HepG2 (cell line): ENCODE measurements at regions not wholly inside any gene's neighbourhood (a gene's known extent, or its start where the extent isn't known, plus 50 kb on each side); places are given as distances from the start of the nearest gene placed in this dataset.

Source experiments
- ATAC-seq: fragments of 200-7000 bp; cut with Tn5 transposase; 3 replicates; pipeline ENCODE4 v1.9.1; 2020; ENCODE audit warnings: mild to moderate bottlenecking, moderate library complexity
- BruUV-seq: library from RNA; stranded (reverse); fragments of 400-500 nt; replicated peaks from 2 replicates; lab custom pipeline; 2021; lab: Mats Ljungman, UMichigan
- CTCF ChIA-PET: fragments of 300-600 bp; formaldehyde crosslinking; extraction: SDS; loops from one replicate; lab custom pipeline; 2021; ENCODE audit warnings: low total read pairs, inconsistent platforms, low intra/inter-chr PET ratio; lab: Yijun Ruan, JAX
- POLR2A ChIA-PET: fragments of 350-600 bp; sonication (Branson Sonifier 250); formaldehyde crosslinking; loops from one replicate; lab custom pipeline; 2020; ENCODE audit warnings: antibody characterized with exemption, inconsistent platforms; lab: Yijun Ruan, JAX
- DNase-seq: peaks from one replicate; pipeline ENCODE4 v3.0.0-alpha.2; 2015; ENCODE audit warnings: low spot score
- FAIRE-seq: peaks from 3 replicates; lab custom pipeline; 2011; peaks lifted over from hg19 to GRCh38; lab: Jason Lieb, UNC
- H2AFZ ChIP-seq: one replicate; pipeline ENCODE4 v1.6.1; 2011; ENCODE audit warnings: low read length, inconsistent platforms
- H3K27ac ChIP-seq: fragments of 300-600 bp; 3 replicates; pipeline ENCODE4 v1.8.0; 2011; ENCODE audit warnings: mixed run types, mild to moderate bottlenecking, mixed read lengths, low read length, inconsistent platforms; ENCODE audit not compliant: insufficient read depth; ENCODE audit errors: extremely low read length
- H3K27me3 ChIP-seq, 2 experiments: fragments of 200-600 bp in 1 of 2; 2 replicates in 1 of 2; 3 replicates in 1 of 2; pipeline versions ENCODE4 v1.6.0 to v1.8.0; 2011; ENCODE audit warnings: low read length in 2 of 2, mild to moderate bottlenecking in 2 of 2, moderate library complexity in 2 of 2, inconsistent platforms in 1 of 2; ENCODE audit not compliant: insufficient read depth in 2 of 2, control insufficient read depth in 1 of 2
- H3K36me3 ChIP-seq, 2 experiments: fragments of 200-600 bp in 1 of 2; replicated peaks in 1 of 2; 2 replicates in 1 of 2; 3 replicates in 1 of 2; pipeline versions ENCODE4 v1.5.1 to v1.8.0; 2011; ENCODE audit warnings: low read length in 2 of 2, inconsistent platforms in 1 of 2; ENCODE audit not compliant: insufficient read depth in 2 of 2, control insufficient read depth in 1 of 2
- H3K4me1 ChIP-seq: 2 replicates; pipeline ENCODE4 v1.5.1; 2012; ENCODE audit warnings: low read length, inconsistent platforms; ENCODE audit not compliant: insufficient read depth
- H3K4me2 ChIP-seq: 2 replicates; pipeline ENCODE4 v1.6.0; 2011; ENCODE audit warnings: low read depth, low read length, inconsistent platforms
- H3K4me3 ChIP-seq, 3 experiments: fragments of 200-600 bp in 1 of 3; sonication (generic), shearing (Covaris generic) in 1 of 3; replicated peaks in 1 of 3; 2 replicates each; pipeline ENCODE4 v1.5.1; 2011 to 2016; ENCODE audit warnings: low read length in 3 of 3, inconsistent platforms in 2 of 3, low read depth in 2 of 3, mild to moderate bottlenecking in 2 of 3, control low read depth in 1 of 3, mixed read lengths in 1 of 3; ENCODE audit not compliant: insufficient read depth in 1 of 3
- H3K79me2 ChIP-seq: one replicate; pipeline ENCODE4 v1.6.1; 2011; ENCODE audit warnings: low read length, inconsistent platforms; ENCODE audit not compliant: insufficient read depth
- H3K9ac ChIP-seq: 2 replicates; pipeline ENCODE4 v1.6.0; 2011; ENCODE audit warnings: mild to moderate bottlenecking, low read depth, low read length, inconsistent platforms; ENCODE audit not compliant: insufficient read depth
- H3K9me3 ChIP-seq: 2 replicates; pipeline ENCODE4 v1.5.1; 2012; ENCODE audit warnings: mild to moderate bottlenecking, low read length
- H4K20me1 ChIP-seq: 2 replicates; pipeline ENCODE4 v1.6.0; 2011; ENCODE audit warnings: inconsistent platforms, mild to moderate bottlenecking, low read length, moderate library complexity; ENCODE audit not compliant: insufficient read depth
- AHDC1 ChIP-seq: sonication (generic); formaldehyde crosslinking; IDR thresholded peaks from 2 replicates; pipeline ENCODE4 v1.5.1; 2020; ENCODE audit warnings: mild to moderate bottlenecking, missing genetic modification reagents, borderline replicate concordance
- ESRRA ChIP-seq: sonication (generic); formaldehyde crosslinking; IDR thresholded peaks from 2 replicates; pipeline ENCODE4 v1.5.1; 2020; ENCODE audit warnings: mild to moderate bottlenecking, low read depth, missing genetic modification reagents
- HBP1 ChIP-seq: IDR thresholded peaks from 2 replicates; pipeline ENCODE4 v1.6.1; 2016; ENCODE audit warnings: low read depth, control low read depth
- HOXA7 ChIP-seq: sonication (generic); formaldehyde crosslinking; IDR thresholded peaks from 2 replicates; pipeline ENCODE4 v1.8.1; 2022; ENCODE audit warnings: mild to moderate bottlenecking, missing genetic modification reagents, moderate library complexity
- LCORL ChIP-seq, 2 experiments: fragments of 450-650 bp in 1 of 2; sonication (generic) in 1 of 2; formaldehyde crosslinking in 1 of 2; IDR thresholded peaks; 2 replicates each; pipeline versions ENCODE4 v1.5.0 to v1.6.1; 2017 to 2020; ENCODE audit warnings: antibody characterized with exemption in 1 of 2, missing genetic modification reagents in 1 of 2
- MNT ChIP-seq: fragments of 450-650 bp; IDR thresholded peaks from 2 replicates; pipeline ENCODE4 v1.6.1; 2016
- NFIC ChIP-seq: IDR thresholded peaks from 2 replicates; pipeline ENCODE4 v1.6.1; 2012; ENCODE audit warnings: mild to moderate bottlenecking, low read length, inconsistent platforms
- PPARG ChIP-seq: conservative IDR thresholded peaks from 2 replicates; pipeline ENCODE4 v1.6.1; 2016; ENCODE audit warnings: missing biosample characterization, missing genetic modification reagents
- PTBP1 ChIP-seq: fragments of 200-400 bp; formaldehyde crosslinking; IDR thresholded peaks from 2 replicates; pipeline ENCODE4 v1.6.1; 2018; ENCODE audit warnings: low read length, low read depth; ENCODE audit not compliant: poor library complexity, severe bottlenecking
- SIN3A ChIP-seq: IDR thresholded peaks from 2 replicates; pipeline ENCODE4 v1.6.1; 2011; ENCODE audit warnings: low read depth, mild to moderate bottlenecking, control low read depth, low read length, borderline replicate concordance
- SKI ChIP-seq: fragments of 450-650 bp; IDR thresholded peaks from one replicate; pipeline ENCODE4 v1.6.1; 2018; ENCODE audit warnings: mild to moderate bottlenecking; ENCODE audit not compliant: partially characterized antibody
- SUZ12 ChIP-seq: fragments of 150-350 bp; IDR thresholded peaks from 2 replicates; pipeline ENCODE4 v1.6.1; 2014; ENCODE audit warnings: low read depth, low read length
- ZNF317 ChIP-seq: sonication (generic); formaldehyde crosslinking; IDR thresholded peaks from 2 replicates; pipeline ENCODE4 v1.5.0; 2020; ENCODE audit warnings: mild to moderate bottlenecking, missing genetic modification reagents
- ZNF501 ChIP-seq: sonication (generic); formaldehyde crosslinking; IDR thresholded peaks from 2 replicates; pipeline ENCODE4 v1.5.1; 2020; ENCODE audit warnings: mild to moderate bottlenecking, moderate library complexity, missing genetic modification reagents
- ZNF660 ChIP-seq: sonication (generic); formaldehyde crosslinking; IDR thresholded peaks from 2 replicates; pipeline ENCODE4 v1.5.1; 2020; ENCODE audit warnings: mild to moderate bottlenecking, low read depth, missing genetic modification reagents, borderline replicate concordance
- ZNF691 ChIP-seq: sonication (generic); formaldehyde crosslinking; IDR thresholded peaks from 2 replicates; pipeline ENCODE4 v1.4.0; 2020; ENCODE audit warnings: missing genetic modification reagents, low read depth, mild to moderate bottlenecking, borderline replicate concordance
- ZSCAN22 ChIP-seq: sonication (generic); formaldehyde crosslinking; IDR thresholded peaks from 2 replicates; pipeline ENCODE4 v1.4.0; 2020; ENCODE audit warnings: mild to moderate bottlenecking, missing genetic modification reagents
- WGBS: methylation state at CpG from one replicate; pipeline ENCODE4 v1.1.6; 2017; ENCODE audit warnings: low lambda C conversion rate; 5-methylcytosine and 5-hydroxymethylcytosine counted together
- in situ Hi-C: cut with HindIII; loops from 2 replicates; pipeline ENCODE4 v1.10.0; 2017; ENCODE audit warnings: low pct_unique_long_range_greater_than_20kb; ENCODE audit not compliant: extremely low pct_ligation_motif_present
- intact Hi-C: fragments of 100-400 bp; cut with micrococcal nuclease; formaldehyde crosslinking; loops from one replicate; pipeline ENCODE4 v1.10.0; 2022; ENCODE audit not compliant: unreplicated experiment

GRCh38 chr5:128015978-128016377 lies 67.6 kb upstream of the SLC12A2 start:
- Histone ChIP-seq H3K27me3 (no peaks in the 10 kb centered on the region), H3K9me3 (no peaks in the 10 kb centered on the region), H4K20me1 (no peaks in the 10 kb centered on the region), H3K79me2 (no peaks in the 10 kb centered on the region), H3K9ac (no peak overlapping the region), H3K36me3 (no peaks in the 10 kb centered on the region), H3K27ac (no peak overlapping the region), H3K4me2 (no peak overlapping the region), H3K4me3 (no peak overlapping the region), H3K4me1 (no peaks in the 10 kb centered on the region), H2AFZ (no peak overlapping the region)
- in situ Hi-C loops: no loop called here
- ChIA-PET CTCF (no interaction called here), POLR2A (no interaction called here)
- FAIRE-seq: no peak
- ATAC-seq: no peak
- intact Hi-C loops: no loop called here
- DNase-seq: no peak
- BruUV-seq: no TSS peak
- WGBS: 53% methylated on average over 1 of the region's 1 CpG
- TF ChIP-seq ZNF317 (CRISPR knock-in tag) (no peak), ESRRA (CRISPR knock-in tag) (no peak), ZNF501 (CRISPR knock-in tag) (no peak), SKI (no peak), AHDC1 (CRISPR knock-in tag) (no peak), PTBP1 (no peak), ZNF691 (CRISPR knock-in tag) (no peak), SUZ12 (no peak), HOXA7 (no peak), SIN3A (no peak), MNT (no peak), ZNF660 (no peak), HBP1 (CRISPR knock-in tag) (no peak), LCORL (IDR thresholded peaks at IDR 0.05) (no peak), LCORL (CRISPR knock-in tag; IDR thresholded peaks at IDR 0.05) (no peak), PPARG (CRISPR knock-in tag) (no peak), ZSCAN22 (CRISPR knock-in tag) (no peak), NFIC (no peak)
